ENCODE measurements at regions not wholly inside any gene's neighbourhood (a gene's known extent, or its start where the extent isn't known, plus 50 kb on each side); places are given as distances from the start of the nearest gene placed in this dataset.

DNA sequence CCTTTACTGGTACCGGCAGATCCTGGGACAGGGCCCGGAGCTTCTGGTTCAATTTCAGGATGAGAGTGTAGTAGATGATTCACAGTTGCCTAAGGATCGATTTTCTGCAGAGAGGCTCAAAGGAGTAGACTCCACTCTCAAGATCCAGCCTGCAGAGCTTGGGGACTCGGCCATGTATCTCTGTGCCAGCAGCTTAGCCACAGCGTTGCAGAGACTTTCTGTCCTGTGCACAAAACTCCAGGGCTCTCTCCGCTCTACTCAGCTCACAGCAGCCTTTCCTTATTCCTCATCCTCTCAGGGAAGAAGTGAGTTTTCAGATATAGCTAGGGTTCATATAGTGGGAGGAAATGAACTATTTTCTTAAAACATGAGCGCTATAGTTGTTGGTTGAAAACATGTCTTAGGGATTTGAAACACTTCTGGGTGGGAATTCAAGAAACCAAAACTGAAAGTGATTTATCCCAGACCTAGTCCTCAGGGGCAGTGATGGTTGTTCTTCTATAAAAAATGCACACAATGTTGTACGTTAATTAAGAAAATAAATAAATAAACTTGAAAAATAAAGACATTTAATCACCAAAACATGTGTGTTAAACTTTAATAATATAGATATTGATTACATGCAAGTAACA is 150.2 kb upstream of the PRSS58 start:
- no peak for DNase-seq (ENCODE audit: low spot score)
- TF ChIP-seq, protein P1, sequence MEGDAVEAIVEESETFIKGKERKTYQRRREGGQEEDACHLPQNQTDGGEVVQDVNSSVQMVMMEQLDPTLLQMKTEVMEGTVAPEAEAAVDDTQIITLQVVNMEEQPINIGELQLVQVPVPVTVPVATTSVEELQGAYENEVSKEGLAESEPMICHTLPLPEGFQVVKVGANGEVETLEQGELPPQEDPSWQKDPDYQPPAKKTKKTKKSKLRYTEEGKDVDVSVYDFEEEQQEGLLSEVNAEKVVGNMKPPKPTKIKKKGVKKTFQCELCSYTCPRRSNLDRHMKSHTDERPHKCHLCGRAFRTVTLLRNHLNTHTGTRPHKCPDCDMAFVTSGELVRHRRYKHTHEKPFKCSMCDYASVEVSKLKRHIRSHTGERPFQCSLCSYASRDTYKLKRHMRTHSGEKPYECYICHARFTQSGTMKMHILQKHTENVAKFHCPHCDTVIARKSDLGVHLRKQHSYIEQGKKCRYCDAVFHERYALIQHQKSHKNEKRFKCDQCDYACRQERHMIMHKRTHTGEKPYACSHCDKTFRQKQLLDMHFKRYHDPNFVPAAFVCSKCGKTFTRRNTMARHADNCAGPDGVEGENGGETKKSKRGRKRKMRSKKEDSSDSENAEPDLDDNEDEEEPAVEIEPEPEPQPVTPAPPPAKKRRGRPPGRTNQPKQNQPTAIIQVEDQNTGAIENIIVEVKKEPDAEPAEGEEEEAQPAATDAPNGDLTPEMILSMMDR (IDR thresholded peaks at IDR 0.05; ENCODE audit: extremely low read depth, insufficient read depth, missing control alignments), result no peak
- in situ Hi-C loops (cut with MboI; ENCODE audit: low pct_unique_long_range_greater_than_20kb, low sequenced_read_pairs, unreplicated experiment), result no loop called here

DNA sequence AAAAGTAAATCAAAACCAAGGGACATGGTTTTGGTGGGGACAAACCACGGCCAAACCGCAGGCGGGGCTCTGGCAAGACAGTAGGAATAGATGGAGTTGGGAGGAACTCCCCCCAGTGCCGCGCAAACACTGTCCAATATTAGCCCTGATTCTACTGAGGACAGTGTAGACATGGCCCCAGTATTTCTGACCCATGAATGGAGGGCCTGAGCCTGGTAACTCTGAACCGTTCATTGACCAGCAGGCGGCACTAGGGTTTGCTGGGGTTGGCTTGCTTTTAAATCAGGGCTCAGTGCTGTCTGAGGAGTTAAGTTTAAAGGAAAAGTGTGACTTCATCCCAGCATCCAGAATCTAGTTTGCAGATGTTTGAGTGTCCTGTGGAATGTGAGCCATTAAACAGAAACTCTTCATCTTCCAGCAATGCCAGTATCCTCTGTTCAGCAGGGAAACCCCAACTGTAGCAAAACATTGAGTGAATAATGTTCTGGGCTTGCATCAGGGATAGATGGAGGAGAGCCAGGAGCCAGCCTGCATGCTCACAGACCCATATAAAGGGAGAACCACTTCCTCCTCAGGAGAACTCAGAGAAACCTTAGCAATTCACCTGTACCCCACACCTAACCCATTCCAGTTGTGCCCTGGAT is 147.4 kb upstream of the PRSS58 start:
- in situ Hi-C loops (cut with MboI; ENCODE audit: low pct_unique_long_range_greater_than_20kb, low sequenced_read_pairs, unreplicated experiment), result no loop called here
- no peak for DNase-seq (ENCODE audit: low spot score)
- TF ChIP-seq, protein P1 (IDR thresholded peaks at IDR 0.05; ENCODE audit: extremely low read depth, insufficient read depth, missing control alignments), result no peak

DNA sequence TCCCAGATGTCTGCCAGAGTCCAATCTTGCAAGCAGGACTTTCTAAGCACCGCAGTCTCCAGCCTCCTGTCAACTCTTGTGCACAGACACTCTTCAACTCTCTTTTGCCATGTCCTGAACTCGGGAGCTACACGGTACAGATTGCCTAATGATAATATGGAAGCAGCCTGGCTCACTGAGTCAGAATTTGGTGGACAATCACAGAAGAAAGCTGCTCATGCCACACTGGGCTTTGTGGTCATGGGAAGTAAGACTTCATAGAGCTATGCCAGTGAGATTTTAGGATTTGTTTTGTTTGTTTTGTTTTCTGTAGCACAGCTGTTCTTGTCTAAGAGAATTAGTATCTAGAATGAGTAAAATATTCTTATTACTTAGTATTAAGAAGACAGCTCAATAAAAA is 144.1 kb upstream of the PRSS58 start:
- TF ChIP-seq, protein P1 (IDR thresholded peaks at IDR 0.05; ENCODE audit: extremely low read depth, insufficient read depth, missing control alignments), result no peak
- in situ Hi-C loops (cut with MboI; ENCODE audit: low pct_unique_long_range_greater_than_20kb, low sequenced_read_pairs, unreplicated experiment), result no loop called here
- DNase-seq (ENCODE audit: low spot score), result no peak

DNA sequence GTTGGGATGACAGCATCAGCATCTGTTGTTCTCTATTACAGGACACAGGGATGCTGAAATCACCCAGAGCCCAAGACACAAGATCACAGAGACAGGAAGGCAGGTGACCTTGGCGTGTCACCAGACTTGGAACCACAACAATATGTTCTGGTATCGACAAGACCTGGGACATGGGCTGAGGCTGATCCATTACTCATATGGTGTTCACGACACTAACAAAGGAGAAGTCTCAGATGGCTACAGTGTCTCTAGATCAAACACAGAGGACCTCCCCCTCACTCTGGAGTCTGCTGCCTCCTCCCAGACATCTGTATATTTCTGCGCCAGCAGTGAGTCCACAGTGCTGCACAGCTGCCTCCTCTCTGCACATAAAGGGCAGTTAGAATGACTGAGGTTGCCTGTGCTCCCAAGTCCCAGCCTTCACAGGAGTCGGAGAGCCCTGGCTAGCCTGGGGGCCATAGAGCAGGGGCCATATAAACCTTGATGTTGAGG is 142.2 kb upstream of the PRSS58 start:
- no peak for DNase-seq (ENCODE audit: low spot score)
- TF ChIP-seq, protein P1 (IDR thresholded peaks at IDR 0.05; ENCODE audit: extremely low read depth, insufficient read depth, missing control alignments), result no peak
- in situ Hi-C loops (cut with MboI; ENCODE audit: low pct_unique_long_range_greater_than_20kb, low sequenced_read_pairs, unreplicated experiment), result no loop called here

DNA sequence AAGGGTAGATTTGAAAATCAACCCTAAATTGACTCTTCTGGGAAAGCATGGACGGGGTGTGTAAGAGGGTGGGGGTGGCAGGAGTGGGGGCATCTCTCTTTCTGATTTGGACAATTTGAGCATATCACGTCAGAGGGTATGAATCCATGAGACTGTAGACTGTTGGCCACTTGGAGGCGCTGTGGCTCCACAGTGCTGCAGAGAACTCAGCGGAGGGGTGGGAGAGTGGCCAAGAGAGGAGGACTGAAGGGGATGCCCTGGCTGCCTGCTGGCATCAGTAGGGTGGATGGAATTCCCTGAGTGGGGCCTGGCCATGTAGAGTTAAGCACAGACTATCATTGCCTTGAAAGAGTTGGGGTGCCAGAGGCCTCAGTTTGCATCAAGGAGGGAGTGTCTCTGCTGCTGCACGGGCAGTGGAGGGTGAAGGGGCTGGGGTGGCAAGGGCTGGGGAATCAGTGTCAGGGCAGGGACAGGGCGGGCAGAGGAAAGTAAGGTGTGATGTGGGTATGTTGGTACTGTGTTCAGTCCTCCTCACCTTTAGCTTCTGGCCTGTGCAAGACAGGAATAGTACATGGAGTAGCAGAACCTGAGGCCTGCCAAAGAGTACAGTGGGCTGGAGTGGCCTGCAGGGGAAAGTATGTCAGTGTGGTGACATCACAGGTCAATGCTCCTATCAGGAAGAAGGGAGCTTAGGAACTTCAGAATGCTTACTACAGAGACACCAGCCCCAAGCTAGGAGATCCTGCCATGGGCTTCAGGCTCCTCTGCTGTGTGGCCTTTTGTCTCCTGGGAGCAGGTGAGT is 133.5 kb upstream of the PRSS58 start:
- no peak for DNase-seq (ENCODE audit: low spot score)
- in situ Hi-C loops (cut with MboI; ENCODE audit: low pct_unique_long_range_greater_than_20kb, low sequenced_read_pairs, unreplicated experiment), result no loop called here

DNA sequence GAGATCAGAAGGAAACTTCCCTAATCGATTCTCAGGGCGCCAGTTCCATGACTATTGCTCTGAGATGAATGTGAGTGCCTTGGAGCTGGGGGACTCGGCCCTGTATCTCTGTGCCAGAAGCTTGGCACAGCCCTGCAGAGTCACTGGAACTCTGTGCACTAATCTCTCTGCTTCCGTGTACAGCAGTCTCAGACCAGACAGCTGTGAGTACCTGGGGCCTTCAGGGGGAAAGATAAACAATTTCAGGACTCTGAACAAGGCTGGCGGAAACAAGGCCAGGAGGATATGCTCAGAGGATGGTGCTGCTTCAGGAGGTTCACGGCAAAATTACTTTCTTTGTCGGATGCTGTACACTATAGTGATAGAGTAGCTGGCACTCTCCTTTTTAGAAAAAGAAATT is 131.7 kb upstream of the PRSS58 start:
- TF ChIP-seq, protein P1 (IDR thresholded peaks at IDR 0.05; ENCODE audit: extremely low read depth, insufficient read depth, missing control alignments), result no peak
- DNase-seq (ENCODE audit: low spot score), result no peak
- in situ Hi-C loops (cut with MboI; ENCODE audit: low pct_unique_long_range_greater_than_20kb, low sequenced_read_pairs, unreplicated experiment), result no loop called here

More for the DNA sequence above, 133.5 kb upstream of the PRSS58 start:
- TF ChIP-seq, protein P1 (IDR thresholded peaks at IDR 0.05; ENCODE audit: extremely low read depth, insufficient read depth, missing control alignments), result peak; percentile 49
